Limb (tissue), 2 donors: ENCODE measurements at regions not wholly inside any gene's neighbourhood (a gene's known extent, or its start where the extent isn't known, plus 50 kb on each side); places are given as distances from the start of the nearest gene placed in this dataset.

Experiments
- DNase-seq, 2 donors: peaks; one replicate each; pipeline ENCODE4 v3.0.0-alpha.2; 2016; ENCODE audit errors: extremely low spot score in 2 of 2

GRCh38 chr3:106018929-106019550, 150.2 kb upstream of the CBLB start:
- no peak for DNase-seq

GRCh38 chr3:106022913-106023312, 154.1 kb upstream of the CBLB start:
- DNase-seq, result no peak

- DNase-seq, result no peak
These were observed 156.4 kb upstream of the CBLB start for GRCh38 chr3:106025151-106025722.

- no peak for DNase-seq
These were observed 161.3 kb upstream of the CBLB start for GRCh38 chr3:106029954-106030626.

- DNase-seq, result no peak
These were observed 161.8 kb upstream of the CBLB start for GRCh38 chr3:106030627-106030963.

GRCh38 chr3:106032479-106032878, 163.7 kb upstream of the CBLB start:
- DNase-seq, result no peak

- DNase-seq, result no peak
These were observed 164.8 kb upstream of the CBLB start for GRCh38 chr3:106033654-106034053.

GRCh38 chr3:106034313-106034712, 165.5 kb upstream of the CBLB start:
- DNase-seq, result no peak

GRCh38 chr3:106035619-106036018, 166.8 kb upstream of the CBLB start:
- DNase-seq, result no peak

- no peak for DNase-seq
These were observed 167.9 kb upstream of the CBLB start for GRCh38 chr3:106036696-106037095.

GRCh38 chr3:106047221-106047620, 178.4 kb upstream of the CBLB start:
- no peak for DNase-seq

GRCh38 chr3:106048946-106049481, 180.2 kb upstream of the CBLB start:
- no peak for DNase-seq

GRCh38 chr3:106049821-106050220, 181.0 kb upstream of the CBLB start:
- DNase-seq, result no peak

- DNase-seq, result no peak
These were observed 188.1 kb upstream of the CBLB start for GRCh38 chr3:106056931-106057330.

GRCh38 chr3:106058475-106058874, 189.7 kb upstream of the CBLB start:
- no peak for DNase-seq

GRCh38 chr3:106059953-106060517, 191.2 kb upstream of the CBLB start:
- DNase-seq, result no peak

GRCh38 chr3:106063909-106064308, 195.1 kb upstream of the CBLB start:
- DNase-seq, result no peak

GRCh38 chr3:106065831-106066230, 197.0 kb upstream of the CBLB start:
- DNase-seq, result no peak

- DNase-seq, result no peak
These were observed 198.9 kb upstream of the CBLB start for GRCh38 chr3:106067711-106068110.

- DNase-seq, result no peak
These were observed 199.6 kb upstream of the CBLB start for GRCh38 chr3:106068381-106068780.

- no peak for DNase-seq
These were observed 200.0 kb upstream of the CBLB start for GRCh38 chr3:106068795-106069194.

- no peak for DNase-seq
These were observed 201.4 kb upstream of the CBLB start for GRCh38 chr3:106070187-106070586.

- no peak for DNase-seq
These were observed 202.5 kb upstream of the CBLB start for GRCh38 chr3:106071306-106071705.
